AG20443 (cell line): ENCODE measurements at regions not wholly inside any gene's neighbourhood (a gene's known extent, or its start where the extent isn't known, plus 50 kb on each side); places are given as distances from the start of the nearest gene placed in this dataset.
A peak's percentile ranks its signal among the peaks of the same experiment; 100 is the strongest.
"Not testable (repeated sequence)": the region's sequence is repeated elsewhere in the genome, so short reads cannot be mapped to it uniquely, and the experiment has no call there.

ENCODE experiments used
- DNase-seq: peaks from one replicate; pipeline ENCODE4 v3.0.0; 2012; ENCODE audit warnings: low spot score, mixed read lengths

DNA sequence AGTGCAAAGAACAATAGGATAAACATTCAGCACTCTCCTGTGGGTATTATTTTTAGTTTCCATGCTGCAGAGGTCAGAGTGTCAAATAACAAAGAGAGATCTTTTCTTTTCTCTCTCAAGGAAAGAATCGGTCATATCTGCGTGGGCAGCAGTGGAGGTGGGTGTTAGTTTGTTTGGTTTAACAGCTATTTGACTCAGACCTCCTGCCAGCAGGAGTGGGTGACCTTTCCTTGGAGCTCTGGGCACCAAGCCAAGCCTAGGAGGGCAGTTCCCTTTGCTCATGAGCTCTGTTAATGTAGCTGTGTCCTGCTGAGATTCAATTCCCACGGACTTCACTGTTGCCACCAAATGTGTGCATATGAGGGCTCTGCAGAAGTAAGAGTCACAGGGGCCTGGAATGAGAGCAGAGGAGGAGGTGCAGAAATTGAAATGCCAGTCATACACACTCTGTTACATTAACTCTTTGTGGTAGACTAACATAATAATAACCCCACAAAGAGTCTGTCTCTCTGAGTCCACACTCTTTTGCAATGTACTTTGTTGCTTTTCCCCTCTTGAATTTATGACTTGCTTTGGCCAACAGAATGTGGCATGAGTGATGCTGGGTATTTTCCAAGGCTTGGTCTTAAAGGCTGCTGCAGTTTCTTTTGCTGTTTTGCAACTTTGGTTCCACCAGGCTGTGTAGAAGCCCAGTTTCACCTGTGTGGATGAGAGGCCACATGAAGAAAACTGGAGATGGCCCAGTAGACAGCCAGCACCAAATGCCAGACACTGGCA lies 76.0 kb upstream of the GRK3 start:
- DNase-seq: peak; percentile 53

DNA sequence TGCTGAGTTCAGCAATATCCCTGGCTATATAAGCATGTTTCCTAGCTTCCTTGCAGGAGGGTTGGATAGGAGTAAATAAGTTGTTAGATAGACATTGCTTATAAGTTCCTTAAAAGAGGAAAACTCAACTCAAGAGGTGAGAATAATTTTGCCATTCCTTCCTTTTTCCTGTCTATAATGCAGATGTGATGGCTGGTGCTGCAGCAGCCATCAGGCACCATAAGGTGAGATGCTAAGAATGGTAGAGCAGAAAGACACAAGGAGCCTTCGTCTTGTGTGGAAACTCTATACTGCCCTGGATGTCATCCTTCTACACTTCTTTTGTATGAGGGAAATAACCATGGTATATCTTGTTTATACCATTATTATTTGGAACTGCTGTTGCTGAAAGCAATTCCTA lies 74.5 kb upstream of the GRK3 start:
- no peak for DNase-seq

DNA sequence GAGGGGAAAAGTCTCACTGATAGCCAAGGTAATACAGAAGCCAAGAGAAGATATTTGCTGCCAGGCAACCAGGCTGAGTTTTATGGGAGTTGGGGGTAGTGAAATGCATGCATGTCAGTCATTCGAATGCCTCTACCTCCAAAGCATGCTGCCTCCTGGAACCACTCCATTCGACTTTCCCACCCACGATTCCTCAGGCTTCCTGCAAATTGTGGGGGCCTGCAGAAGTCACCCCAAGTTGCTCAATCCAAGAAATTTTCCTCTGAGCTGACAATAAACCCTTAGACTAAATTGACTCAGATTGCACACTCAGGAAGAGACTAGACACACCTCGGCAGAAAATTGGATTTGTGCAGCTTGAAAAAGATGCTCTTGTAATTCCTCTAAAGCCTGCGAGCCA lies 73.6 kb upstream of the GRK3 start:
- no peak for DNase-seq

DNA sequence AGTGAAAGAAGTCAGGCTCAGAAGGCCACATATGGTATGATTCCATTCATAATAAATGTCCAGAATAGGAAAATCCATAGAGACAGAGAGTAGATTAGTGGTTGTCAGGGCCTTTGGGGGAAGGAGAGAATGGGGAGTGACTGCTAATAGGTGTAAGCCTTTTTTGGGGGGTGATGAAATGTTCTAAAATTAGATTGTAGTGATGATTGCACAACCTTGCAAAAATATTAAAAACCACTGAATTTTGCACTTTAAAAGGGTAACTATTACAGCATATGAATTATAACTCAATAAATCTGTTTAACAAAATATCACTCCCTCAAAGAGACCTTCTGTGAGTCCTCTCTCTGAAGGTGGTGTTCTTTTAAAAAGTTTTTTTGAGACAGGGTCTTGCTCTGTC lies 72.3 kb upstream of the GRK3 start:
- DNase-seq: no peak

DNA sequence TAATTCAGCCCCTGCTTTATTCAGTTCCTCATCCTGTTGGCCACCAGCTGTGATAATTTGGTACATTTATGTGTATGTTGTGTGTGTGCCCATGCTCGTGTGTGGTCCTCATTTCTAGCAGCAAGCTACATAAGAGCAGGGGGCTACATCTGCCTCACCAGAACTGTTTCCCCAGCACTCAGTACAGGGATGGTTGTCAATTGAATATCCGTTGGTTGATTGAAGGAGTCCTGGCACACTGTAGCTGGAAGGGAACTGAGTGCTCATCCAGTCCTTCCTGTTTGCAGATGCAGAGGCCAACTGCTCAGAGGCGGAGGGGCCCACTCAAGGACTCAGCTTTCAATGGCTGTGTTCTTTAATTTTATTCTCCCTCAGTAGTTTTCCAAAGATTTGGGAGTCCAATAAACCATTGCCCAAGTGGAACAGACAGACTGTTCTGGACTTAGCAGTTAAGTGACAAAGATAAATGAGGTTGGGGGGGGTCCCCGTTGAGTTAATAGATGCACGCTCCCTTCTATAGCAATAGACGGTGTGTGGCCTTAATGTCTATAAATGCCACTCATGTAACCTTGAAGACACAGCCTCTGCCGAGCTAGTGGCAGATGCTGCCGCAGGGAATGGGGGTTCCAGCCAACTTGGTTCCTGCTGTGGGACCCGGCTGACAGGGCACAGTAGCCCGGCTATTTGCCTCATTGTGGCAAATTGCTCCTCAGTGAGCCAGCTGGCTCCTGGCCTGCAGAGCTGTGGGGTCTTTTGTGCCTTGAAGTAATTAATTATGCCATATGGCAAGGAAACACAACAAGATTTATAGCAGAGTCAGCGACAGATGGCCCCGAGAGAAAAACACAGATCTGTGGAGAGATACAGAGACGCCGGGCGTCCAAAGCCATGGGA lies 71.4 kb upstream of the GRK3 start:
- no peak for DNase-seq

DNA sequence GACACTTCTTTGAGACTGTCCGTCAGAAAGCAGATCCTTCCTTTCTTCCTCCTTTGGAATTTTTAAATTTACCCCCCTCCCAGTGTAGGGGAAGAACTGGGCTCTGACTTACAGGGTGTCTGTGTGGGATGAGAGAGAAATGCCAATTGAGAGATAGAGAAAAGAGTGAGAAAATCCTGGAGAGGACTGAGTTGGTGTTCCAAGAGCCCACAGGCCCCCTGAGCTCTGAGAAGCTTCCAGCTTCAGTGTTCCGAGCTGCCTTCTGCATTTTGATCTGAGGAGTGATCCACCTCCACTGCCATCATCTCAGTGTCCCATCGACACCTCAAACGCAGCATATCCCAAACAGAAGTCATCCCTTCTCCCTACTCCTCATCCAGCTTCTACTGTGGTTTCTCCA lies 70.7 kb upstream of the GRK3 start:
- no peak for DNase-seq

DNA sequence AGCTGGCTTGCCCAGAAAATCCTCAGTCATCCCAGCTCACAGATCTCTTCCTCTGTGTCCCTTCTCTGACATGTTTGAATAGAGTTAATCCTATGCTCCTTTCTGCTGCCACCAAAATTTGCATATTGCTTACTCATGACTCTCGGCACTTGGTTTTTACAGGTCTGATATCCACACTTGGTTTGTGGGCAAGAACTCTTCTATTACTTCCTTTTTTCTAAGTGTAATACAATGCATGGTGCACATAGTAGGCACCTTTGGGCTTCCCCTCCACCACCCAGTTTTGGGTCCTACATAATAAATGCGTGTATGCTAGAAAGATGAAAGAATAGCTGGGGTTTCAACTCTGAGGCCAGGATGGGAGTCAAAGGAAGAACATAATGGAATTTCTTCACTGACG lies 69.7 kb upstream of the GRK3 start:
- no peak for DNase-seq

DNA sequence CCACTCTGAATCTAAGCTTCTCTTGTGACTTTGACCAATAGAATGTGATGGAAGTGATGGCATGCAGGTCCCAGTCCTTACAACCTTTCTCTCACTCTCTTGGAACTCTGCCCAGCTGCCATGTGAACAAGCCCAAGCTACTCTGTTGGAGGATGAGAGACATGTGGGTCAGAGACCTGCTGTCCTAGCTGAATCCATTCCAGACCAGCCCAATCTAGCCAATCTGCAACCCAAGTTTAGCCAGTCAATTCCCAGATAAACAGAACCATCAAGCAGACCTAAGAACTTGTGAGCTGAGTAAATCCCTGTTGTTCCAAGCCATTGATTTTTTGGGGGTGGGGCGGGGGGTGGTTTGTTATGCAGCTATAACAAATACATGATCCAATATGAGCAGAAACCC lies 69.2 kb upstream of the GRK3 start:
- no peak for DNase-seq

DNA sequence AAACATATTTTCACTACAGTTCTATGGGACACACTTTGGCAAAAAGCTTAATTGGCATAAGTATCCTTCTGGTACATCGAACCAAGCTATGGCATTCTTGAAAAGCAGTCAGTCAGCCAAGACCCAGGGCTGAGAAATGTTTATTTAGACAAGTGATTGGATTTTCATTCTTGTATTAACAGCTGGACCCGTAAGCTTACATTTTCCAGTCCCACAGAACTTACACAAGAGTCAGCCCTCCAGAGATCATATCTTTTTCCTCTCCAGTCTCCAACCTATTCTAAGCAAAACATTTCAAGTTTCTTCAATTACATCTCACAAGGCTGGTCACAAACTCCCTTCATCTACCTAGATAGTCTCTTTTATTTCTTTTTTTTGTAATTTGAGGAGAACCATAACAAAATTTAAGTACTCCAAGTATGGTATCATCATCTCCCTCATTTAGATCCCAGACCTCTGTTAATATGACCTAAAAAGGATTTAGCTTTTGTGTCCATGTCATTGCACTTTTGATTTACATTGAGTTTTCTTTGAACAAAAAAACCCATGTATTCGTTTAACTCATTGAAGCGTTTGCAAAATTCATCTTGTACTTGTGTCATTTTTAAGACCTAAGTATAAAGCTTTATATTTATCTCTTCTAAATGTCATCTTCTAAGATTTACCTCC lies 67.9 kb upstream of the GRK3 start:
- no peak for DNase-seq

DNA sequence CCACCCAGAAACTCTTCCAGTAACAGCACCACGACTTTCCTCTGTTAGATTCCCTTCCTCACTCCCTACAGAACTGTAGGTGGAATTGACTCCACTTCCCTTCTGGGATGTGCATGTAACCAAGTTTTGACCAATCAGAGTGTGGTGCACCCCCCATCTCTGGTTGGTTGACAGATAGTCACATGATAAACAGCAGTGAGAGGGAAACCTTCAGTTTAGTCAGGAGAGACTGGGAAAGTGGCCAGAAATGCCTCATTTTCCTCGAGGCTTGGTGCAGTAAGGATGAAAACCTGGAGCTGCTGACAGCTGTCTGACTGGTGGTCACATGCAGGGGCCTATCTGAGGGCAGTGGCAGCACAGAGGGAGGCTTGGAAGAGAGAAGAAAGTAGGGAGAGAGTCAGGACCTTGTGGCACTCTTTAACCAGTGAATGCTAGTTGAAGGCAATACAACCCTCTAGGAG lies 67.3 kb upstream of the GRK3 start:
- DNase-seq: no peak

DNA sequence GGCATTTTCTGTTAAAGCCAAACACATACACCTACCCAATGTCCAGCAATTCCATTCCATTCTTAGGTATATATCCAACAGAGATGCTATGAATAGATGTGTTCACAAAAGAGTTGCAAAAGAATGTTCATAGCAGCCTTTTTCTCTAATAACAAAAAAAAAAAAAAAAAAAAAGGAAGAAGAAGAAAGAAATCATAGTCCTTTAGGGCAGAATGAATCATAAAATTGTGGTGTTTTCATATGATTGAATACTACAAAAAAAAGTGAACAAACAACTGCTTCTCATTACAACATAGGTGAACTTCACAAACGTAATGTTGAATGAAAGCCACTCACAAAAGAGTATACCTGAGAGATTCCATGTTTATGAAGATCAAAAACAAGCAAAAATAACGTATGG lies 66.8 kb upstream of the GRK3 start:
- no peak for DNase-seq

DNA sequence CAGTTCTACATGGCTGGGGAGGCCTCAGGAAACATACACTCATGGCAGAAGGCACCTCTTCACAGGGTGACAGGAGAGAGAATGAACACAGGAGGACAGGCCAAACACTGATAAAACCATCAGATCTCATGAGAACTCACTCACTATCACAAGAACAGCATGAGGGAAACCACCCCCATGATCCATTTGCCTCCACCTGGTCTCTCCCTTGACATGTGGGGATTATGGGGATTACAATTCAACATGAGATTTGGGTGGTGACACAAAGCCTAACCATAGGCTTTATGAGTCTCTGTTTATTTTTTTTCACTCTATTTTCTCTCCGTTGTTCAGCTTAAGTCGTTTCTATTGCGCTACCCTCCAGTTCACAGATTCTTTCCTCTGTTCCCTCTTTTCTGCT lies 63.8 kb upstream of the GRK3 start:
- not testable (repeated sequence) for DNase-seq

DNA sequence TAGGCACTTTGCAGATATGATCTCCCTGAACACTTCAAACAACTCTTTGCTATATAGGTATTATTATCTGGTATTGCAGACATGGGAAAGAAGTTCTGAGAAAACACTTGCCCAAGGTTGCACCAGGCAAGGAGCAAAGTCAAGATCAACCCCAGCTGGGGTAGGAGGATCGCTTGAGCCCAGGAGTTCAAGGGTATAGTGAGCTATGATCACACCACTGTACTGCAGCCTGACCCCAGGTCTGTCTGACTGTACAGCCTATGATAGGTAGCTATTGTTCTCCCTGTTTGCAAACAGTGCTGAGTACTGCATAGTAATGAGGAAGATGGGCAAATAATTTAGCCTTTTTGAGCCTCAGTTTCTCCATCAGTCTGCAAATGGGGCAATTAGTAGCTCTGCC lies 60.5 kb upstream of the GRK3 start:
- not testable (repeated sequence) for DNase-seq

DNA sequence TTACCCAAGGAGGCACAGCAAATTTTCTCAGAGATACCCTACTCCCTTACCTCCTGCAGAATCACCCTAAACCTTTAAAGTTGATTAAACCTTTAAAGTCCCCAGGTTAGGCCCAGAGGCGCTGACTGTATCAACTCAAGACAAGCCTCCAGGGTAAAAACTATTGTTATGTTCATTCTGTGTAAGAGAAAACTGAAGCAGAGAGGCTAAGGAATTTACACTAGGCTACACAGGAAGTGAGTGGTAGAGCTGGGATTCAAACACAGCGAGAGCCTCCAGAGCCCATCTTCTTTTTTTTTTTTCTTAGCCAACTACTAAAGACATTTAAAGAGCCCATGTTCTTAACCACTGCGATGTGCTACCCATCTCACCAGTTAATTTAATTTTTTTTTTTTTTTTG lies 56.3 kb upstream of the GRK3 start:
- no peak for DNase-seq

DNA sequence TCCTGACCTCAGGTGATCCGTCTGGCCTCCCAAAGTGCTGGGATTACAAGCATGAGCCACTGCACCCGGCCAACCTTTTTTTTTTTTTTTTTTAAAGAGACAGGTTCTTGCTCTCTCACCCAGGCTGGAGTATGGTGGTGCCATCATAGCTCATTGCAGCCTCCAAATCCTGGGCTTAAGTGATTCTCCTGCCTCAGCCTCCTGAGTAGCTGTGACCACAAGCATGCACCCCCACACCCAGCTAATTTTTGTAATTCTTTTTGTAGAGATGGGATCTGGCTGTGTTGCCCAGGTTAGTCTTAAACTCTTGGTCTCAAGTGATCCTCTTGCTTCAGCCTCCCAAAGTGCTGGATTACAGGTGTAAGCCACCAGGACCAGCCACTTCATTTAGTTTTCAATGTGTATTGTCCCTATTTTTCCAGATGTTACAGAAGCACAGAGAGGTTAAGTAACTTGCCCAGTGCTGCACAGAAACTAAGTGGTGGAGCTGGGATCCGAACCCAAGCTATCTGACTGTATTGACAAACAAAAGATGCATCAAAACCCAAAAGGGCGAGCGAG lies 55.6 kb upstream of the GRK3 start:
- DNase-seq: no peak

DNA sequence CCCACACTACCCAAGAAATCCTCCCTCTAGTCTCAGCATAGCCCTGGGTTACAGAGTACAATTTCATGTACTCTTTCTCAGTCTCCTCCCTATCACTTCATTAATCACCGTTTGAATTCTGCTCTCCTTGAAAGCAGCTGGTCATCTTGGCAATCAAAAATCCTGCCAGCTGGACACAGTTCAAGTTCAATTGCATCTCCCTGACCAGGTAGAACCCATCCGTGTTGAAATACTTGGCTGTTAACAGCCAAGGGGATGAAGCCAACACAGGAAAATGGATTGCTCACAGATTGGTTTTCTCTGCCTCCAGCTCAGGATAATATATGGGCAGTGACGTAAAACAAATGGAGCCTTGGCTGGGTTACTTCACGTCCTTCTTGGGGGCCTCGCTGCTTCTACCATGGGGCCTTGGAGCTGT lies 55.1 kb upstream of the GRK3 start:
- DNase-seq: no peak

DNA sequence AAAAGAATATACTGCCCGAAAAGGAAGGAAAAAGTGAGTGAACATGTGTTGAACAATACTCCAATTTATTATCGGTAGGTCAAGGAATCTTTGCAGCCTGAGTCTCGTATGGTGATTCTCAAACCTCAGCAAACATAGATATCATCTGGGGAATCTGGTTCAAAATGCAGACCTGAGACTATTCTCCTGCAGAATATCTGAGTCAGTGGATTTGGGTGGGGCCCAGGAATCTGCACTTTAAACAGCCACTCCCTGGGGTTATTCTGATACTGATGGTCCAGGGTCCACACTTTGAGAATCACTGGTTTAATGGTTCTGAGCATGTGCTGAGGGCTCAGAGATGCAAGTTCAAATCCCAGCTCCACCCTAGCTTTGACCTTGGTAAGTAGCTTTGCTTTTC lies 53.6 kb upstream of the GRK3 start:
- no peak for DNase-seq

DNA sequence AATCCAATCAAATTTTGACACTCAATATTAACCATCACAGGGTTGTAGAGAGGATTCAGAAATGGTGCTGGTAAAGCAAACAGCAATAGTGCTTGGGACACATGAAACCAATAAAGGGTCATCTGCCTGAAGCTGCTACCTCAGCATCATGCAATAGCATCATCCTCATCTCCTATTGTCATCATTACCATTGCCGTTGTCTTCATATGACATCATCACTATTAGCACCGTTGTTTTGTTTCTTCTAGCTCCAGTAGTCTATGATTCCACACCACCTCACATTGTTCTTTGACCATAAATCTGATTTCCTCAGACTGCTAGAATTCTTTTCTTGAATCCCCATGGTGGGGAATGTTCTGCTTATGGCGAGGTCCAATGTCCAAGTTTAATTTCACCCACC lies 52.8 kb upstream of the GRK3 start:
- DNase-seq: no peak

DNA sequence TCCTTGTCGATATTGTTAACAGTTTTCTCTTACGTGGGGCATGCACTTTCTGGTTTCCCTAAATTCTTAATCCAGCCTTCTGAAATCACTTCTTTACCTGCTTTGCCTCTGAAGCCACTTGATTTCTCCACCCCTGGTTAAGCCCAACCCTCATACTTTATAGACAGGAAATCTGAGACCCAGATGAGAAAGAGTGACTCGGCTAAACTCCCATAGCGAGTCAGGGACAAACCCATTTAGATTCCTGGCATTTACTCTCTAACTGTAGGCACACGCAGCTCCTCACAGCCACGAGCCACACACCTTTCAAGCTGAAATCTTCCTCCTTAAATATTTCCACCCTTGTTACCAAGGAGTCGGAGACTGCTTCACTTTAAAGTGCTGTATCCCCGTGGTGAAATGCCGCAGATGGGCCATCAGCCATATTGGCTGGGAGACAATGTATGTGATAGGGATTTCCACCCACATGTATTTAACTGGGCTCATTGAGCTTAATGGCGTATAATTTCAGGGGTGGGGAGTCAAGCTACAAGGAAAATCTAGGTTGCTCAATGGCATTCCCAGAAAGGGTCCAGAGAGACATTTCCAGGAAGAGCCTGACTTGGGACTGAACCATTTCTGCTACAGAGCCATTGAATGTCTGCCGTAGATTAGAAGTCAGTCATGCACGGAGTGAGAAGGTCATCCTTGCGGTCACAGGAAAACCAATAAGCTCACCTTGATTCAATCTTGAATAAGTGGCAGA lies 49.9 kb upstream of the GRK3 start:
- no peak for DNase-seq
